LNCaP clone FGC (cell line): ENCODE measurements at regions not wholly inside any gene's neighbourhood (a gene's known extent, or its start where the extent isn't known, plus 50 kb on each side); places are given as distances from the start of the nearest gene placed in this dataset.
"Not testable (repeated sequence)": the region's sequence is repeated elsewhere in the genome, so short reads cannot be mapped to it uniquely, and the experiment has no call there.

Source experiments
- DNase-seq: peaks from one replicate; pipeline ENCODE4 v3.0.0-alpha.2; 2011; ENCODE audit warnings: low read depth
- H3K4me3 ChIP-seq: 2 replicates; pipeline ENCODE4 v1.5.1; 2011; ENCODE audit warnings: mild to moderate bottlenecking, low read depth, low read length, control low read depth
- TF ChIP-seq, protein P1 (sequence below): IDR thresholded peaks from 2 replicates; pipeline ENCODE4 v1.5.1; 2012; ENCODE audit warnings: mild to moderate bottlenecking; ENCODE audit not compliant: control insufficient read depth, insufficient read depth; ENCODE audit errors: extremely low read depth

DNA sequence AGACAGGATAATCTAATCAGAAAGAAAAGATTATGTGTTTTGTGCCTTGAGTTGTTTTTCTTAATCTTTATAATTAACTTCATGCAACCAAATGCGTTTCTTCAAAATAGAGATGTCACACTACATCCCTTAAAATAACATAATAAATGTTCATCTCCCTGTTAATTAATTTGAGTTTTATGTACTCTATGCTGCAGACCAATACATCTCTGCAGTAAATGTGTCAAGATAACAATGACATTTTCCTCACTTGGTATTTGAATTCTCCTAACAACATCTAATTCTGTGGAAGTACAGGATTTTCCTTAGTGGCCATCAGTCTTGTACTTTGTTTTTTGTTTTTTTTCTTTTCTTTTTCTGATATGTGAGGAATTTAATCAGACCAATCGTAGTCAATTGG is 279.2 kb upstream of the TYRP1 start:
- H3K4me3 ChIP-seq = no peak overlapping the region
- DNase-seq = no peak
- TF ChIP-seq, protein P1, sequence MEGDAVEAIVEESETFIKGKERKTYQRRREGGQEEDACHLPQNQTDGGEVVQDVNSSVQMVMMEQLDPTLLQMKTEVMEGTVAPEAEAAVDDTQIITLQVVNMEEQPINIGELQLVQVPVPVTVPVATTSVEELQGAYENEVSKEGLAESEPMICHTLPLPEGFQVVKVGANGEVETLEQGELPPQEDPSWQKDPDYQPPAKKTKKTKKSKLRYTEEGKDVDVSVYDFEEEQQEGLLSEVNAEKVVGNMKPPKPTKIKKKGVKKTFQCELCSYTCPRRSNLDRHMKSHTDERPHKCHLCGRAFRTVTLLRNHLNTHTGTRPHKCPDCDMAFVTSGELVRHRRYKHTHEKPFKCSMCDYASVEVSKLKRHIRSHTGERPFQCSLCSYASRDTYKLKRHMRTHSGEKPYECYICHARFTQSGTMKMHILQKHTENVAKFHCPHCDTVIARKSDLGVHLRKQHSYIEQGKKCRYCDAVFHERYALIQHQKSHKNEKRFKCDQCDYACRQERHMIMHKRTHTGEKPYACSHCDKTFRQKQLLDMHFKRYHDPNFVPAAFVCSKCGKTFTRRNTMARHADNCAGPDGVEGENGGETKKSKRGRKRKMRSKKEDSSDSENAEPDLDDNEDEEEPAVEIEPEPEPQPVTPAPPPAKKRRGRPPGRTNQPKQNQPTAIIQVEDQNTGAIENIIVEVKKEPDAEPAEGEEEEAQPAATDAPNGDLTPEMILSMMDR = no peak

- TF ChIP-seq, protein P1 = no peak
- H3K4me3 ChIP-seq = no peak overlapping the region
- no peak for DNase-seq
These were observed 278.7 kb upstream of the TYRP1 start for GRCh38 chr9:12414514-12414913.

DNA sequence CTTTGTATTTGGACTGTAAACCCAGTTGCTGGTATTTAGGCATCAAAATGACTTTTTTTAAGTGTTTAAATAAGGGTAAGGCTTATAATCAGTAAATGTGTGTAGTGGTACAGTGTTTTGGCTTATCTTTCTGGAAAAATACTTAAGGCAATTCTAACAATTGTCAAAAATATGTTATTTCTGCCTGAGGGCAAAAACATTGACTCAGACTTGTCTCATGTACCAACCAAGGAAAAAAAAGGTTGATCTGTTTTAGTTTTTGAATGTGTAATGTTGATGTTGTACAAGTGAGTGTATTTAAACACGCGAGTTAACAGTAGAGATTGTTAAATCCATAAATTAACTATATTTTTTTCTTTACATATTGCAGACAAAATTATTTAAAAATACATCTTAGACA is 277.8 kb upstream of the TYRP1 start:
- DNase-seq = no peak
- no peak overlapping the region for H3K4me3 ChIP-seq
- TF ChIP-seq, protein P1 = no peak

GRCh38 chr9:12416716-12417115 is 276.5 kb upstream of the TYRP1 start:
- TF ChIP-seq, protein P1 = no peak
- no peak for DNase-seq
- H3K4me3 ChIP-seq = no peak overlapping the region

DNA sequence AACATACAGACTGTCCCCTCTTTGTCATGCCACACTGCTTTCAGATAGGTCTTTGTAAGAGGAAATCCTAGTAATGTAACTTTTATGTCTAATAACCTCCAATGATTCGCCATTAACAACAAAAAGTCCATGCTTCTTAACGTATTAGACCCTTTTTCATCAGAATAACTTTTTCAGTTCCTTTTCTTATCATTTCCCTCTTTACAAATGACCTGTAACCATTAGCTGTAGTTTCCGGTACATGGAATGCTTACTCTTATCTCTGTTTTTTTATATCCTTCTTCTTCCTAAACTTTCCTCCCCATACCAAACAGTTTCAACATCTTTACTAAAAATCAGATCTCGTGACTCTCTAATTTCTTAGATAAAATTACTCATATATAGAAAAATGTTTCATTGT is 268.9 kb upstream of the TYRP1 start:
- TF ChIP-seq, protein P1 = no peak
- no peak overlapping the region for H3K4me3 ChIP-seq
- no peak for DNase-seq

DNA sequence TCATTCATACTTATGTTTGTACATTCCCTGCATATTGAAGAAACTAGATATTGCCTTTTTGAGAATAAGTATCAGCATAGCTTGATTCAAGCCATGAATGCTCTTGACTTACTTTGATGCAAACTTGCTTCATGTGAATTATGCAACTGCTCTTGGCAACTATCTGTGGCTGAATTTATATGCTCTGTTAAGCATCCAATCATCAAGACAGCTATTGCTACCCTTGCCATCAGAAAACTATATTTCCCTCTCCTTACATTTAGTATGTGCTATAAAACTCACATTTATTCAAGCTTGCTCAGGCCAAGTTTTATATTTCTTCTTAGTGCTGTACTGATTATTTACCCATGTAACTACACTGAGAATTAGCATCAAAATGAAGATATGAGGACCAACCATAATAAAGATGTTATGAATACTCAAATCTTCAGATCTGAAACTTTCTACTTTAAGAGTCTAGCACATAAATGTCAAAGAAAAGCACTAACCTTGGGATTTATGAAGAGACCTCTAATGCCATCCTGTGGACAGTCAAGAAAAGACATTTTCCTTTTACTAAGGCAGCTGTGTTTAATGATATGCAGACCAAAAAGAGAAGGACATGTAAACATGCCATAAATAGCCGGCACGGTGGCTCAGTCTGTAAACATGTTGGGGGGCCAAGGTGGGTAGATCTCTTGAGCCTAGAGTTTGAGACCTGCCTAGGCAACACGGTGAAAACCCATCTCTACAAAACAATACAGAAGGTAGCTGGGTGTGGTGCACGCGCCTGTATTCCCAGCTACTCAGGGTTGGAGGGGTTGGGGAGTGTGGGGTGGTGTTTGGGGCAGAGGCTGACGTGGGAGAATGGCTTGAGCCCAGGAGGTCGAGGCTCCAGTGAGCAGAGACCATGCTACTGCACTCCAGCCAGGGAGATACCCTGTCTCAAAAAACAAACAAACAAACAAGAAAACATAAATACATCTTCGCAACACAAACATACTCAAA is 267.0 kb upstream of the TYRP1 start:
- peak; percentile 14 for DNase-seq
- TF ChIP-seq, protein P1 = peak; percentile 59
- H3K4me3 ChIP-seq = no peak overlapping the region

DNA sequence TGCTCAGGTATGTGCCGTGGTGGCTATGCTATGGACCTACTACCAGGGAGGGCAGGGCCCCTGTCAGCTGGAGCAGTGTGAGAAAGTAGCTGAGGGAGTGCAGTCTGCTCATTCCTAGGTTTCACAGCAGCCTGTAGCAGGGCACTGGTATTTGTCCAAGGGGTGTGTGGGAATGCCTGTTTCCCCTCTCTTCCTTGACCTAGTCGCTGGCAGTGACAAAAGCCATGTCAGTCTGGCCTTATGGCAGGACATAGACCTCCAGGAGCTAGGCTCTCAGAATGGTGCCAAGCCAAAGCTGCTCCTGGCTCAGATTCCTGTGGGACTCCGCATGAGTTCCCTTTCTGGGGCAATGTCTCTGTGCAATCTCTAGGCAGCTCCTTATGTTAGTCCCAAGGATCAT is 253.9 kb upstream of the TYRP1 start:
- TF ChIP-seq, protein P1 = no peak

GRCh38 chr9:12441080-12441479 is 252.1 kb upstream of the TYRP1 start:
- DNase-seq, H3K4me3 ChIP-seq: not testable (repeated sequence)

More for the DNA sequence above, 253.9 kb upstream of the TYRP1 start:
- no peak overlapping the region for H3K4me3 ChIP-seq
- DNase-seq = no peak
